ENCODE measurements at regions not wholly inside any gene's neighbourhood (a gene's known extent, or its start where the extent isn't known, plus 50 kb on each side); places are given as distances from the start of the nearest gene placed in this dataset.

- Histone ChIP-seq H3K9ac (ENCODE audit: control insufficient read depth, insufficient read depth, low read length) (no peak overlapping the region), H3K27ac (ENCODE audit: control insufficient read depth, insufficient read depth) (no peak overlapping the region), H4K20me1 (ENCODE audit: control insufficient read depth, insufficient read depth) (no peaks in the 10 kb centered on the region), H3K9me3 (replicated peaks; ENCODE audit: control insufficient read depth, insufficient read depth, low read length) (no peaks in the 10 kb centered on the region), H3K36me3 (ENCODE audit: control insufficient read depth in 2 of 2, insufficient read depth in 2 of 2, low read length in 1 of 2) (no peaks in the 10 kb centered on the region), H2AFZ (ENCODE audit: control insufficient read depth, low read depth, low read length) (no peak overlapping the region), H3K27me3 (replicated peaks in 1 of 2; ENCODE audit: control insufficient read depth in 2 of 2, insufficient read depth in 2 of 2, low read length in 1 of 2) (peaks cover 0 to 2% of the 10 kb centered on the region in 2 experiments; a peak in 1 of 4 replicates), H3K4me3 (no peak overlapping the region), H3K4me1 (ENCODE audit: control insufficient read depth, insufficient read depth, low read length) (no peaks in the 10 kb centered on the region), H3K79me2 (ENCODE audit: control insufficient read depth, insufficient read depth, low read length) (no peaks in the 10 kb centered on the region), H3K4me2 (ENCODE audit: control insufficient read depth, insufficient read depth) (no peak overlapping the region)
- in situ Hi-C loops (cut with MboI), result no loop called here
- ChIA-PET POLR2A (no interaction called here), SMC1A (ENCODE audit: uncharacterized antibody, unreplicated experiment) (no interaction called here), RAD21 (ENCODE audit: unreplicated experiment) (no interaction called here), CTCF (interaction anchor here (1.1 kb wide), 1 partner anchor 9 kb away, joined by 3 read pairs; no protein-coding TSS in a partner anchor)
- TF ChIP-seq SREBF1 (IDR thresholded peaks at IDR 0.05; ENCODE audit: low read length), result no peak
- ATAC-seq (no peak), FAIRE-seq (no peak), DNase-seq (ENCODE audit: low read depth, low spot score) (no peak)
- no TSS peak for BruUV-seq (replicated peaks)
- 44% methylated on average over 7 of the region's 7 CpGs for WGBS (ENCODE audit: insufficient coverage, insufficient replicate concordance, low lambda C conversion rate, missing lambda C conversion rate)
- intact Hi-C loops (cut with micrococcal nuclease; ENCODE audit: unreplicated experiment), result no loop called here
Observed at GRCh38 chr3:28863186-28863585, 417.7 kb upstream of the RBMS3 start.

DNA sequence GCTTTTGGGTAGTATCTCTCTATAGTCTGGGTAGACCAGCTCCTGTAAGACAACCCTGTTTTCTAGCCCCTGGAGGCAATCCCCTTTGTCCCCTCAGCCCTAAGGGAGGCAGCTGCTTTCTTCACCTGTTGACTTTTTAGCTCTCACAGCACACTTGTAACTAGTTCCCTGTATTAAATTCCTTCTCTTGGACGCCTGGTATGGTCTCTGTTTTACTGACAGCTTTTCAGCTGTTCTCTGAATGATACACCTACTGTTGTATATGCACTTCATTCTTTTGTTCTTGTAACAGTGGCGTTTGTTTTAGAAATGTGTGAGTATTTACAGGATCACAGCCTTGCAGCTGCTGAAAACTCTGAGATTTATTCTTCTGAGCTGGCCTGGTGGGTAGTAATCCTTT is 413.0 kb upstream of the RBMS3 start:
- ATAC-seq (no peak), FAIRE-seq (no peak), DNase-seq (ENCODE audit: low read depth, low spot score) (no peak)
- BruUV-seq (replicated peaks), result no TSS peak
- ChIA-PET SMC1A (ENCODE audit: uncharacterized antibody, unreplicated experiment) (interaction anchor here (0.9 to 1.5 kb wide), 3 partner anchors 8 to 49 kb away, joined by 3 to 5 read pairs (median 3); no protein-coding TSS in a partner anchor), POLR2A (no interaction called here), RAD21 (ENCODE audit: unreplicated experiment) (no interaction called here), CTCF (interaction anchor here (0.7 to 1.2 kb wide), 2 partner anchors 10 to 42 kb away, joined by 3 to 4 read pairs; no protein-coding TSS in a partner anchor)
- H3K9me3 ChIP-seq (replicated peaks; ENCODE audit: control insufficient read depth, insufficient read depth, low read length), result no peaks in the 10 kb centered on the region
- H3K4me3 ChIP-seq, result no peak overlapping the region
- H3K4me2 ChIP-seq (ENCODE audit: control insufficient read depth, insufficient read depth), result no peak overlapping the region
- H3K9ac ChIP-seq (ENCODE audit: control insufficient read depth, insufficient read depth, low read length), result no peak overlapping the region
- no peaks in the 10 kb centered on the region for H3K79me2 ChIP-seq (ENCODE audit: control insufficient read depth, insufficient read depth, low read length)
- H2AFZ ChIP-seq (ENCODE audit: control insufficient read depth, low read depth, low read length), result no peak overlapping the region
- WGBS (ENCODE audit: insufficient coverage, insufficient replicate concordance, low lambda C conversion rate, missing lambda C conversion rate), result 0% methylated on average over 2 of the region's 2 CpGs
- H3K36me3 ChIP-seq (ENCODE audit: control insufficient read depth in 2 of 2, insufficient read depth in 2 of 2, low read length in 1 of 2), result no peaks in the 10 kb centered on the region
- TF ChIP-seq KAT2A (conservative IDR thresholded peaks at IDR 0.05; ENCODE audit: control insufficient read depth, low read depth, low read length) (no peak), POLR2AphosphoS2 (IDR thresholded peaks at IDR 0.05; ENCODE audit: low read depth, low read length) (no peak), HCFC1 (IDR thresholded peaks at IDR 0.05; ENCODE audit: low read length) (no peak), EZH2 (IDR thresholded peaks at IDR 0.05; ENCODE audit: borderline replicate concordance, control insufficient read depth, low read depth, low read length) (no peak)
- H3K27me3 ChIP-seq (replicated peaks in 1 of 2; ENCODE audit: control insufficient read depth in 2 of 2, insufficient read depth in 2 of 2, low read length in 1 of 2), result no peaks in the 10 kb centered on the region
- in situ Hi-C loops (cut with MboI), result no loop called here
- intact Hi-C loops (cut with micrococcal nuclease; ENCODE audit: unreplicated experiment), result no loop called here
- no peaks in the 10 kb centered on the region for H4K20me1 ChIP-seq (ENCODE audit: control insufficient read depth, insufficient read depth)
- no peaks in the 10 kb centered on the region for H3K4me1 ChIP-seq (ENCODE audit: control insufficient read depth, insufficient read depth, low read length)
- H3K27ac ChIP-seq (ENCODE audit: control insufficient read depth, insufficient read depth), result no peak overlapping the region

All from GM12878 (cell line).